Lower leg skin (tissue), 4 donors: ENCODE measurements at regions not wholly inside any gene's neighbourhood (a gene's known extent, or its start where the extent isn't known, plus 50 kb on each side); places are given as distances from the start of the nearest gene placed in this dataset.

ENCODE experiments used
- DNase-seq, 2 donors: peaks; one replicate each; pipeline ENCODE4 v3.0.0-alpha.2; 2019; ENCODE audit warnings: low spot score in 2 of 2
- H3K4me3 ChIP-seq: fragments of 200-600 bp; sonication (generic); 2 replicates; pipeline ENCODE4 v1.5.1; 2017; ENCODE audit warnings: mild to moderate bottlenecking, low read depth; ENCODE audit not compliant: poor library complexity, severe bottlenecking
- POLR2A ChIP-seq, 2 donors: fragments of 450-650 bp; IDR thresholded peaks; one replicate each; pipeline ENCODE4 v1.6.1; 2016 to 2017; ENCODE audit warnings: antibody characterized with exemption in 2 of 2, mild to moderate bottlenecking in 1 of 2, moderate library complexity in 1 of 2
- WGBS, 2 donors: methylation state at CpG; one replicate each; pipeline ENCODE4 v1.1.5; 2018; 5-methylcytosine and 5-hydroxymethylcytosine counted together
- intact Hi-C: fragments of 100-400 bp; cut with DNase I; formaldehyde crosslinking; loops from one replicate; pipeline ENCODE4 v1.15.0; 2023; ENCODE audit warnings: low total_unique reads
- TF ChIP-seq, protein P1 (sequence below), 3 donors: fragments of 450-650 bp; IDR thresholded peaks; one replicate each; pipeline ENCODE4 v1.5.1; 2016; ENCODE audit warnings: antibody characterized with exemption in 3 of 3, mild to moderate bottlenecking in 3 of 3, moderate library complexity in 2 of 3

DNA sequence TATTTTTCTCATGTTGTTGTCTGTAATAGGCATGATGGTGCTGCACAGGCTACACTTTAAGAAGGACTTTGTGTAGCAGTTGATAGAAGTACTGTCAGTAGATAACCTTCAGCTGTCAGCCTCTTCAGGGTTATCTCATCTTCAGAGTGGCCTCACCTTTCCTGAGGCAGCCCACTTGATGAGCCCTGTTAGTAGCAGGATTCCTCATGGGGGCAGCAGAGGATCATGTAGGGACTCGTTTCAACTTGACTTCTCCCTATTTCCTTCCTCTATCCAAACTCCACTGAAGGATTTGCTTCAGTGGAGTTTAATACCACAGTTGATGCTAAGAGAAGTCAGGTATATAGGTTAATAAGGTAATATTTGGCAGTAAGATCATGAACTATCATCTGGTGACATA is 530.3 kb upstream of the FSIP2 start:
- intact Hi-C loops: no loop called here
- H3K4me3 ChIP-seq: no peak overlapping the region
- 4 to 11% methylated on average over 1 of the region's 1 CpG for WGBS, 2 donors
- no peak for DNase-seq
- TF ChIP-seq POLR2A (IDR thresholded peaks at IDR 0.05): no peak
- TF ChIP-seq, protein P1, sequence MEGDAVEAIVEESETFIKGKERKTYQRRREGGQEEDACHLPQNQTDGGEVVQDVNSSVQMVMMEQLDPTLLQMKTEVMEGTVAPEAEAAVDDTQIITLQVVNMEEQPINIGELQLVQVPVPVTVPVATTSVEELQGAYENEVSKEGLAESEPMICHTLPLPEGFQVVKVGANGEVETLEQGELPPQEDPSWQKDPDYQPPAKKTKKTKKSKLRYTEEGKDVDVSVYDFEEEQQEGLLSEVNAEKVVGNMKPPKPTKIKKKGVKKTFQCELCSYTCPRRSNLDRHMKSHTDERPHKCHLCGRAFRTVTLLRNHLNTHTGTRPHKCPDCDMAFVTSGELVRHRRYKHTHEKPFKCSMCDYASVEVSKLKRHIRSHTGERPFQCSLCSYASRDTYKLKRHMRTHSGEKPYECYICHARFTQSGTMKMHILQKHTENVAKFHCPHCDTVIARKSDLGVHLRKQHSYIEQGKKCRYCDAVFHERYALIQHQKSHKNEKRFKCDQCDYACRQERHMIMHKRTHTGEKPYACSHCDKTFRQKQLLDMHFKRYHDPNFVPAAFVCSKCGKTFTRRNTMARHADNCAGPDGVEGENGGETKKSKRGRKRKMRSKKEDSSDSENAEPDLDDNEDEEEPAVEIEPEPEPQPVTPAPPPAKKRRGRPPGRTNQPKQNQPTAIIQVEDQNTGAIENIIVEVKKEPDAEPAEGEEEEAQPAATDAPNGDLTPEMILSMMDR (IDR thresholded peaks at IDR 0.05): no peak

DNA sequence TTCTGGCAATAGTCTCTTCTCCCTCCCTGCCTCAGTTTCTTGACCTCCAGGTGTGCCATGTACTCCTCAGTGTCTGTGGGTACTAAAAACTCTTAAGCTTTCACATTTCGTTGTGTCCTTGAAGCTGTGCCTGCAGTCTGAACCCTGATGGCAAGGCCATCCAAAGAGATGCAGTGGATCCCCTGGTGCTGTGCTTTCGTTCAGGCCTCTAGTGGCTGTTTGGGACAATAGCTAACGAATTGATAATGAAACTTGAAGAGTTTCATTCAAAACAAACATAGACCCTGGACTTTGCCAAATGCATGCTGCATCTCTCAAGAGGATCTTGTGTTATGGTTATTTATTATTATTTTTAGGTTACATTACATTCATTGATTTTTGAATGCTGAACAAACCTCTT is 523.1 kb upstream of the FSIP2 start:
- no peak overlapping the region for H3K4me3 ChIP-seq
- 40 to 52% methylated on average over 3 of the region's 3 CpGs for WGBS, 2 donors
- DNase-seq: no peak
- no peak for TF ChIP-seq POLR2A (IDR thresholded peaks at IDR 0.05)
- TF ChIP-seq, protein P1 (IDR thresholded peaks at IDR 0.05): no peak
- intact Hi-C loops: no loop called here

DNA sequence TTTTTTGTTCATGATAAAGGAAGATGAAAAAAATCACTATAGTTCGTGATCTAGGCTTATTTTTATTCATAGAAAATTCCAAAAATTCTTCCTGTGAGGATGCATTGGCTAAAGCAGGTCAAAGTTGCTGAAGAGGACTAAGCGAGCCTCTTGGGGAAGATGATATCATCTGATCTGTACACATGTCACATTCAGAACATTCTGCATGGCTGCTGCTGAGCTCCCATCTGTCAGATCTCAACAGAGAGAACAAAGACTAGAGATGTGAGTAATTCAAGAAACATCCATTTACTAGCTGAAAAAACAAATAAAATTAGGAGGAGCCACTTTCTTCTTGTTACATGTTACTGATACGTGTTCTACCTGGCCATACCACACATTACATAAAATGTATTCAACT is 518.6 kb upstream of the FSIP2 start:
- DNase-seq: no peak
- 63 to 68% methylated on average over 3 of the region's 3 CpGs for WGBS, 2 donors
- no peak overlapping the region for H3K4me3 ChIP-seq
- no peak for TF ChIP-seq POLR2A (IDR thresholded peaks at IDR 0.05)
- TF ChIP-seq, protein P1 (IDR thresholded peaks at IDR 0.05): no peak
- intact Hi-C loops: no loop called here

DNA sequence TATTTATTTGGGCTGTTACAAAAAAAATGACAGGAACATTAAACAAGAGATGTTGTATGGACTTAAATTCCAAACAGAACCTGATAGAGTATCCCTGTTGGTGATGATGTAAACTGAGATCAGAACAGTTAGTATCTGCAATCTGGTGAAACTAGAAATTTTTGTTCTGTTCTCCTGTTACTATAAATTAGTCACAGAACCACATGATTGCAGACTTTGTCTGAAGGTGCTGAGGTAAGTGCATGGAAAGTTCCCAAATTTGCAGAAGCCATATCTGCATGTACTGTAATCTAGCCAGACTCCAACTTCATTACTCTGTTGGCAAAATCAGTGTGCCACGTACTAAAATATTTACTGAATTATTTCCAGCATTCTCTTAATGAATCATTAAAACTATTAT is 516.3 kb upstream of the FSIP2 start:
- DNase-seq: no peak
- H3K4me3 ChIP-seq: no peak overlapping the region
- 57% methylated on average over 1 of the region's 1 CpG for WGBS, 2 donors
- TF ChIP-seq POLR2A (IDR thresholded peaks at IDR 0.05): no peak
- TF ChIP-seq, protein P1 (IDR thresholded peaks at IDR 0.05): no peak
- intact Hi-C loops: no loop called here

DNA sequence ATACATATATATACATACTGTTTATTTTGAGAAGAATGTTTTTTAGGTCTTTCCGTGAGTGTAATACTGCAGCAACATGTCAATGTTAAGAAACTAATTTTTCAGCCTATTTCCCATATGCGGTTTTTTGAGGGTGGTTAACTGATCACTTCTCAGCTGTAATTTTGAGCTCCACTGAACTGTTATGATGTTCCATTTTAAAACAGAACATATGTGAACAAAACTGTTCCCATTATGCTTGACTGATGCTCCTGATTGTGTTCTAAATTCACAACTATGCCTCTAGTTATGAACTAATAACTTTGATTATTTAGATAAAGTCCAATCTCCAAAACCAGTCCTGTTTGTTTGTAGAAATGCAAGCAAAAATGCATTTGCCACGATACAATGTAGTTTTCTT is 511.2 kb upstream of the FSIP2 start:
- no peak for DNase-seq
- H3K4me3 ChIP-seq: no peak overlapping the region
- 80 to 81% methylated on average over 3 of the region's 3 CpGs for WGBS, 2 donors
- intact Hi-C loops: no loop called here
- TF ChIP-seq, protein P1 (IDR thresholded peaks at IDR 0.05): no peak
- TF ChIP-seq POLR2A (IDR thresholded peaks at IDR 0.05): no peak

DNA sequence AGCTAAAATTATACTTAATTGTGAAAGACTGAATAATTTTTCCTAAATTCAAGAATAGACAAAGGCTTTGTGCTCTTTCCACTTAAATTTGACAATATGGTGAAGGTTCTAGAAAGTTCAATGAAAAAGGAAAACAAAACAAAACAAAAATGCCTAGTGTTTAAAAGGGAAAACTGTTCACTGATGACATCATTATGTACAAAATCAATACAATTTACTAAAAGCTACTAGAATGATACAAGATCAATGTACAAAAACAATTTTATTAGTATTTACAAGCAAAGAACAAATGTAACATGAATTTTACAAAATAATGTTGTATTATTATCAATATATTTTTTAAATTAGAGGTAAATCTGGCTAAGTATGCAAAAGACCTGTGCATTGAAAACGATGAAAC is 499.1 kb upstream of the FSIP2 start:
- TF ChIP-seq, protein P1 (IDR thresholded peaks at IDR 0.05): no peak
- TF ChIP-seq POLR2A (IDR thresholded peaks at IDR 0.05): no peak
- intact Hi-C loops: no loop called here
- H3K4me3 ChIP-seq: no peak overlapping the region
- 70 to 79% methylated on average over 1 of the region's 1 CpG for WGBS, 2 donors
- DNase-seq: no peak
